ENCODE measurements at regions not wholly inside any gene's neighbourhood (a gene's known extent, or its start where the extent isn't known, plus 50 kb on each side); places are given as distances from the start of the nearest gene placed in this dataset.

DNA sequence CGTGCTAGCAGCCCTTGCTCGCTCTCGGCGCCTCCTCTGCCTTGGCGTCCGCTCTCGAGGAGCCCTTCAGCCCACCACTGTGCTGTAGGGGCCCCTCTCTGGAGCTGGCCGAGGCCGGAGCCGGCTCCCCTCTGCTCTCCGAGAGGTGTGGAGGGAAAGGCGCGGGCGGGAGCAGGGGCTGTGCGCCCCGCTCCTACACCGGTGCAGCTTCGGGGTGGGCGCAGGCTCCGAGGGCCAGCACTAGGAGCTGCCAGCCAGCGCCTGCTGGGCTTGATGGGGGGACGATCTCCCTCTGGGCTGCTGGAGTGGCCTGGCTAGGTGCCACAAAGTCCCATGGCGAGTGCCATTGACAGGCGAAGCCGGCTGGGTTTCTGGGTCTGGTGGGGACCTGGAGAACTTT lies 365.5 kb downstream of the SLITRK1 start:
- no peaks in the 10 kb centered on the region for H3K4me1 ChIP-seq (replicated peaks)
- 93% methylated on average over 25 of the region's 25 CpGs for WGBS

DNA sequence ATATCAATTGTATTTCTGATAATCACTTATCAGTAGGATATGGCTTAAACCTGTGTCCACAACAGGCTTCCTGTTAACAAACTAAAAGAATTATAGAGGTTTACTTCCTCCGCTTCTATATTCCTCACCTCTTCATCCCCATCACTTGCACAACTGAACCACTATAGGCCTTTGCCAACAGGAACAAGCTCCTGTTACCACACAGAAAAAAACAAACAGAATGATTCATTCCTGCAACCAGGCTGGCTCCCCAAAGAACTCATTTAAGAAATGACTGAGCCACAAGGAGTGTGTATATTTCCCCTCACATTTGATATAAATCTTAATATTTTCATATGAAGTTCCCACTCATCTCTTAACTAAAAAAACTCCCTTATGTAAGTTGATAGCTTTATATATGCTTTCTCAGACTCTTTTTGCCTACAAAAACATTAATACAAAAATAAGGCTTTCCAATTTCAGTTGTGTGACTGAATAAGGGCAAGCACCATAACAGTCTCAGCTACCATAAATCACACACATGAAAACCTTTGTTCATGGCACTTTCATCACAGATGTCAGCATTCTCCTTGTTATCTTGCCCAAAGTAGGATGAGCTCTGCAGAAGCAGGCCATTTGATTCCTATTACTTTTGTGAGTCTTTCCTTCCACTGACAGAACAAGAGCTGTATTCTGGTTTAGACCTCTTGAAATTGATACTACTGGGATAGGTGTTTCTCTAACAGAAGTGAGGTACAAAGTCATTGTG lies 366.8 kb downstream of the SLITRK1 start:
- intact Hi-C loops (cut with DNase I): no loop called here
- no peak for TF ChIP-seq POLR2A (IDR thresholded peaks at IDR 0.05)
- no peak for TF ChIP-seq POLR2AphosphoS5 (IDR thresholded peaks at IDR 0.05)
- Histone ChIP-seq H3K9me3 (no peaks in the 10 kb centered on the region), H3K27me3 (replicated peaks; ENCODE audit: insufficient read depth) (no peaks in the 10 kb centered on the region), H3K4me3 (no peak overlapping the region), H3K36me3 (no peaks in the 10 kb centered on the region), H3K4me1 (replicated peaks) (no peaks in the 10 kb centered on the region), H3K27ac (no peak overlapping the region)
- 80% methylated on average over 1 of the region's 1 CpG for WGBS
- no peak for DNase-seq (ENCODE audit: low spot score)

More for the DNA sequence above, 365.5 kb downstream of the SLITRK1 start:
- Histone ChIP-seq H3K36me3 (no peaks in the 10 kb centered on the region), H3K4me3 (no peak overlapping the region), H3K27ac (no peak overlapping the region), H3K27me3 (replicated peaks; ENCODE audit: insufficient read depth) (no peaks in the 10 kb centered on the region), H3K9me3 (no peaks in the 10 kb centered on the region)
- TF ChIP-seq, protein P1, sequence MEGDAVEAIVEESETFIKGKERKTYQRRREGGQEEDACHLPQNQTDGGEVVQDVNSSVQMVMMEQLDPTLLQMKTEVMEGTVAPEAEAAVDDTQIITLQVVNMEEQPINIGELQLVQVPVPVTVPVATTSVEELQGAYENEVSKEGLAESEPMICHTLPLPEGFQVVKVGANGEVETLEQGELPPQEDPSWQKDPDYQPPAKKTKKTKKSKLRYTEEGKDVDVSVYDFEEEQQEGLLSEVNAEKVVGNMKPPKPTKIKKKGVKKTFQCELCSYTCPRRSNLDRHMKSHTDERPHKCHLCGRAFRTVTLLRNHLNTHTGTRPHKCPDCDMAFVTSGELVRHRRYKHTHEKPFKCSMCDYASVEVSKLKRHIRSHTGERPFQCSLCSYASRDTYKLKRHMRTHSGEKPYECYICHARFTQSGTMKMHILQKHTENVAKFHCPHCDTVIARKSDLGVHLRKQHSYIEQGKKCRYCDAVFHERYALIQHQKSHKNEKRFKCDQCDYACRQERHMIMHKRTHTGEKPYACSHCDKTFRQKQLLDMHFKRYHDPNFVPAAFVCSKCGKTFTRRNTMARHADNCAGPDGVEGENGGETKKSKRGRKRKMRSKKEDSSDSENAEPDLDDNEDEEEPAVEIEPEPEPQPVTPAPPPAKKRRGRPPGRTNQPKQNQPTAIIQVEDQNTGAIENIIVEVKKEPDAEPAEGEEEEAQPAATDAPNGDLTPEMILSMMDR (IDR thresholded peaks at IDR 0.05): no peak
- TF ChIP-seq POLR2A (IDR thresholded peaks at IDR 0.05): no peak
- TF ChIP-seq POLR2AphosphoS5 (IDR thresholded peaks at IDR 0.05): no peak
- DNase-seq (ENCODE audit: low spot score): no peak
- intact Hi-C loops (cut with DNase I): no loop called here

- no peak for DNase-seq (ENCODE audit: low spot score)
- H3K4me3 ChIP-seq: no peak overlapping the region
- no peaks in the 10 kb centered on the region for H3K36me3 ChIP-seq
- H3K9me3 ChIP-seq: no peaks in the 10 kb centered on the region
- 21% methylated on average over 1 of the region's 1 CpG for WGBS
- H3K27ac ChIP-seq: no peak overlapping the region
- no peaks in the 10 kb centered on the region for H3K27me3 ChIP-seq (replicated peaks; ENCODE audit: insufficient read depth)
- H3K4me1 ChIP-seq (replicated peaks): no peaks in the 10 kb centered on the region
- intact Hi-C loops (cut with DNase I): no loop called here
- no peak for TF ChIP-seq POLR2AphosphoS5 (IDR thresholded peaks at IDR 0.05)
- TF ChIP-seq POLR2A (IDR thresholded peaks at IDR 0.05): no peak
- TF ChIP-seq, protein P1 (IDR thresholded peaks at IDR 0.05): no peak
These were observed 373.4 kb downstream of the SLITRK1 start for GRCh38 chr13:83508771-83509301.

DNA sequence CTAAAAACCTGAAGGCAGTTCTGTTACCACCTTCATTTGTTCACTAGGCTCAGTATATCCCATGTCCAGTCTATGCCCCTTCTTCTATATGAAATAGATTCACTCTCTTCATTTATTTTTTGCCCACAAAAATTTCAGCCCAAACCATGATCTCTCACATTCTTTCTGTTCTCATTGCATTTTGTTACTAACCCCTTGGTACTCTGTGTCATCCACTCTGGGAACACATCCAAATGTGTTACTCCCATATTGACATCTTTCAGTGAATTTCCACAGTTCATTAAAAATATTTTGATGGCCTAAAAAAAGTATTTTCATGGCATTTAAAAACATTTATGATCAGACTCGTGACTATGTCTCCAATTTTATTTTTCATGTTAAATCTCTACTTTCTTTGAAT lies 378.9 kb downstream of the SLITRK1 start:
- intact Hi-C loops (cut with DNase I): no loop called here
- H3K9me3 ChIP-seq: no peaks in the 10 kb centered on the region
- H3K27me3 ChIP-seq (replicated peaks; ENCODE audit: insufficient read depth): no peaks in the 10 kb centered on the region
- 78% methylated on average over 1 of the region's 1 CpG for WGBS
- H3K4me1 ChIP-seq (replicated peaks): no peaks in the 10 kb centered on the region
- H3K4me3 ChIP-seq: no peak overlapping the region
- no peaks in the 10 kb centered on the region for H3K36me3 ChIP-seq
- DNase-seq (ENCODE audit: low spot score): no peak
- no peak for TF ChIP-seq POLR2A (IDR thresholded peaks at IDR 0.05)
- TF ChIP-seq, protein P1 (IDR thresholded peaks at IDR 0.05): no peak
- TF ChIP-seq POLR2AphosphoS5 (IDR thresholded peaks at IDR 0.05): no peak
- H3K27ac ChIP-seq: no peak overlapping the region

DNA sequence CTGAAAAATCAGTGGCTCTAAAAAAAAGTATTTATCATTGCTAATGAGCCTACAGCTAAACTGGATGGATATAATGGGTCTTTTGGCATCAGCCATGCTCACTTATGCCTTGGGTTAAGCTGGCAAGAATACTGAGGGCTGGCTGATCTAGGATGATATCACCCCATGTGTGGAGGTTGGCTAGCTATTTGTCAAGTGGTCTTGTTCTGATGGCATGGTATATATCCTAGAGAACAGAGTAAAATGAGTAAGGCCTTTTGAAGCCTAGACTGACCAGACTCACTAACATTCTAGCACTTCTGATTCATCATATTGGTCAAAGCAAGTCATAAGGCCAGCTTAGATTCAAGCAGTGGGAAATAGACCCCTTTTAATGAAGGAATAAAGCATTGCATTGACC lies 383.0 kb downstream of the SLITRK1 start:
- no peak for TF ChIP-seq POLR2A (IDR thresholded peaks at IDR 0.05)
- TF ChIP-seq POLR2AphosphoS5 (IDR thresholded peaks at IDR 0.05): no peak
- TF ChIP-seq, protein P1 (IDR thresholded peaks at IDR 0.05): no peak
- H3K4me1 ChIP-seq (replicated peaks): no peaks in the 10 kb centered on the region
- no peak overlapping the region for H3K4me3 ChIP-seq
- no peaks in the 10 kb centered on the region for H3K9me3 ChIP-seq
- intact Hi-C loops (cut with DNase I): no loop called here
- no peaks in the 10 kb centered on the region for H3K36me3 ChIP-seq
- no peak for DNase-seq (ENCODE audit: low spot score)
- no peaks in the 10 kb centered on the region for H3K27me3 ChIP-seq (replicated peaks; ENCODE audit: insufficient read depth)
- H3K27ac ChIP-seq: no peak overlapping the region
